Activated naive CD4-positive, alpha-beta T cell treated with Interleukin-2 at 50 U/mL for 16 hours (primary cell): ENCODE measurements at regions not wholly inside any gene's neighbourhood (a gene's known extent, or its start where the extent isn't known, plus 50 kb on each side); places are given as distances from the start of the nearest gene placed in this dataset.

ENCODE experiments used
- DNase-seq: peaks from one replicate; pipeline ENCODE4 v3.0.0-alpha.2; 2020

- DNase-seq = no peak
Measured at GRCh38 chr7:85475476-85475875, 288.6 kb upstream of the SEMA3D start.

GRCh38 chr7:85475071-85475470, 288.2 kb upstream of the SEMA3D start:
- DNase-seq = no peak

GRCh38 chr7:85474234-85474633, 287.4 kb upstream of the SEMA3D start:
- DNase-seq = no peak

- no peak for DNase-seq
Measured at GRCh38 chr7:85471740-85472139, 284.9 kb upstream of the SEMA3D start.

- DNase-seq = no peak
Measured at GRCh38 chr7:85471307-85471706, 284.5 kb upstream of the SEMA3D start.

- no peak for DNase-seq
Measured at GRCh38 chr7:85469446-85470010, 282.7 kb upstream of the SEMA3D start.

GRCh38 chr7:85464042-85464651, 277.3 kb upstream of the SEMA3D start:
- DNase-seq = no peak

- DNase-seq = no peak
Measured at GRCh38 chr7:85462671-85463070, 275.8 kb upstream of the SEMA3D start.

- DNase-seq = no peak
Measured at GRCh38 chr7:85457911-85458310, 271.1 kb upstream of the SEMA3D start.

- no peak for DNase-seq
Measured at GRCh38 chr7:85456254-85456653, 269.4 kb upstream of the SEMA3D start.

GRCh38 chr7:85454904-85455303, 268.0 kb upstream of the SEMA3D start:
- DNase-seq = no peak

GRCh38 chr7:85452674-85453073, 265.8 kb upstream of the SEMA3D start:
- DNase-seq = no peak

GRCh38 chr7:85449478-85449877, 262.6 kb upstream of the SEMA3D start:
- no peak for DNase-seq

- no peak for DNase-seq
Measured at GRCh38 chr7:85447004-85447403, 260.1 kb upstream of the SEMA3D start.

- DNase-seq = no peak
Measured at GRCh38 chr7:85426487-85426960, 239.7 kb upstream of the SEMA3D start.

- no peak for DNase-seq
Measured at GRCh38 chr7:85424298-85424697, 237.4 kb upstream of the SEMA3D start.

- no peak for DNase-seq
Measured at GRCh38 chr7:85423209-85423895, 236.5 kb upstream of the SEMA3D start.

GRCh38 chr7:85415743-85416142, 228.9 kb upstream of the SEMA3D start:
- DNase-seq = no peak

- no peak for DNase-seq
Measured at GRCh38 chr7:85413718-85414117, 226.9 kb upstream of the SEMA3D start.

- DNase-seq = no peak
Measured at GRCh38 chr7:85412912-85413311, 226.1 kb upstream of the SEMA3D start.

- no peak for DNase-seq
Measured at GRCh38 chr7:85407391-85407790, 220.5 kb upstream of the SEMA3D start.

GRCh38 chr7:85405016-85405902, 218.4 kb upstream of the SEMA3D start:
- no peak for DNase-seq

GRCh38 chr7:85396676-85397075, 209.8 kb upstream of the SEMA3D start:
- DNase-seq = no peak
